ENCODE measurements at regions not wholly inside any gene's neighbourhood (a gene's known extent, or its start where the extent isn't known, plus 50 kb on each side); places are given as distances from the start of the nearest gene placed in this dataset.

DNA sequence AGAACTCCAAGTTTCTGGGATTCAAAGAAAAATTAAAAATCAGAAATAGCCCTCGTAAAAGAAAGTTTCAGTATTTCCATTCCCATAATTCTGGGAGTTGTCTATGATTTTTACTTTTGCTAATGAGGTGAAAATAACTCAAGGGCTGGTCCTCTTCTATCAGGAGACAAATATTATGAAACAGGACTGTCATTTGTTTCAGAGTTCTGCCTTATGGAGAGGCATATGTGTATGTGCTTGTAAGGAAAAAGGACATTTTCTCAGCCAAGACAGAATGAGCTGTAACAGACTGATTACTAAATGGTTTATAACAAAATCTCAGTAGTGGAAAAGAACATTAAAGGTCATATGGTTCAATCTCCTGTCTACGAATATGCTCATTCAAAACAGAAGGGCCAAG lies 59.0 kb upstream of the TAB3 start:
- no peak overlapping the region for H3K9ac ChIP-seq (ENCODE audit: low read depth in 1 of 2, low read length in 2 of 2)
- 68% methylated on average over 2 of the region's 2 CpGs for WGBS
- H3K9me3 ChIP-seq (ENCODE audit: control insufficient read depth in 4 of 4, low read length in 3 of 4) = peaks cover 0 to 3% (median 0%) of the 10 kb centered on the region in 4 donors
- no peaks in the 10 kb centered on the region for H3K36me3 ChIP-seq (ENCODE audit: control insufficient read depth in 4 of 4, insufficient read depth in 3 of 4, low read depth in 1 of 4, low read length in 3 of 4)
- peaks cover 0 to 10% (median 5%) of the 10 kb centered on the region in 4 donors for H3K4me1 ChIP-seq (ENCODE audit: control insufficient read depth in 4 of 4, insufficient read depth in 4 of 4, low read length in 3 of 4)
- H3K4me3 ChIP-seq (ENCODE audit: low read depth in 1 of 3, low read length in 3 of 3) = no peak overlapping the region
- no peak overlapping the region for H3K27ac ChIP-seq (ENCODE audit: low read depth in 1 of 2, low read length in 2 of 2)
- no peak for DNase-seq (ENCODE audit: low spot score)
- H3K27me3 ChIP-seq (ENCODE audit: control insufficient read depth in 4 of 4, insufficient read depth in 4 of 4, low read length in 3 of 4) = no peaks in the 10 kb centered on the region
- TF ChIP-seq FOXA1 (IDR thresholded peaks at IDR 0.05) (no peak), HNF4G (IDR thresholded peaks at IDR 0.05) (no peak), JUND (IDR thresholded peaks at IDR 0.05) (no peak), GABPA (IDR thresholded peaks at IDR 0.05 in 1 of 2, conservative IDR thresholded peaks at IDR 0.05 in 1 of 2) (no peak), YY1 (IDR thresholded peaks at IDR 0.05) (no peak), REST (IDR thresholded peaks at IDR 0.05) (no peak), SP1 (IDR thresholded peaks at IDR 0.05) (no peak), HNF4A (conservative IDR thresholded peaks at IDR 0.05) (no peak), RXRA (IDR thresholded peaks at IDR 0.05) (no peak), RAD21 (IDR thresholded peaks at IDR 0.05) (no peak), TAF1 (conservative IDR thresholded peaks at IDR 0.05) (no peak), FOXA2 (IDR thresholded peaks at IDR 0.05) (no peak), EGR1 (IDR thresholded peaks at IDR 0.05; ENCODE audit: low read depth in 2 of 2) (no peak), NR2F2 (IDR thresholded peaks at IDR 0.05) (no peak)
- TF ChIP-seq, protein P1, sequence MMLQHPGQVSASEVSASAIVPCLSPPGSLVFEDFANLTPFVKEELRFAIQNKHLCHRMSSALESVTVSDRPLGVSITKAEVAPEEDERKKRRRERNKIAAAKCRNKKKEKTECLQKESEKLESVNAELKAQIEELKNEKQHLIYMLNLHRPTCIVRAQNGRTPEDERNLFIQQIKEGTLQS (IDR thresholded peaks at IDR 0.05) = no peak
- TF ChIP-seq, protein P2, sequence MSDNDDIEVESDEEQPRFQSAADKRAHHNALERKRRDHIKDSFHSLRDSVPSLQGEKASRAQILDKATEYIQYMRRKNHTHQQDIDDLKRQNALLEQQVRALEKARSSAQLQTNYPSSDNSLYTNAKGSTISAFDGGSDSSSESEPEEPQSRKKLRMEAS (IDR thresholded peaks at IDR 0.05) = no peak
- TF ChIP-seq, protein P3, sequence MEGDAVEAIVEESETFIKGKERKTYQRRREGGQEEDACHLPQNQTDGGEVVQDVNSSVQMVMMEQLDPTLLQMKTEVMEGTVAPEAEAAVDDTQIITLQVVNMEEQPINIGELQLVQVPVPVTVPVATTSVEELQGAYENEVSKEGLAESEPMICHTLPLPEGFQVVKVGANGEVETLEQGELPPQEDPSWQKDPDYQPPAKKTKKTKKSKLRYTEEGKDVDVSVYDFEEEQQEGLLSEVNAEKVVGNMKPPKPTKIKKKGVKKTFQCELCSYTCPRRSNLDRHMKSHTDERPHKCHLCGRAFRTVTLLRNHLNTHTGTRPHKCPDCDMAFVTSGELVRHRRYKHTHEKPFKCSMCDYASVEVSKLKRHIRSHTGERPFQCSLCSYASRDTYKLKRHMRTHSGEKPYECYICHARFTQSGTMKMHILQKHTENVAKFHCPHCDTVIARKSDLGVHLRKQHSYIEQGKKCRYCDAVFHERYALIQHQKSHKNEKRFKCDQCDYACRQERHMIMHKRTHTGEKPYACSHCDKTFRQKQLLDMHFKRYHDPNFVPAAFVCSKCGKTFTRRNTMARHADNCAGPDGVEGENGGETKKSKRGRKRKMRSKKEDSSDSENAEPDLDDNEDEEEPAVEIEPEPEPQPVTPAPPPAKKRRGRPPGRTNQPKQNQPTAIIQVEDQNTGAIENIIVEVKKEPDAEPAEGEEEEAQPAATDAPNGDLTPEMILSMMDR (IDR thresholded peaks at IDR 0.05; ENCODE audit: low read depth, low read length, missing input control) = no peak
- TF ChIP-seq, protein P4, sequence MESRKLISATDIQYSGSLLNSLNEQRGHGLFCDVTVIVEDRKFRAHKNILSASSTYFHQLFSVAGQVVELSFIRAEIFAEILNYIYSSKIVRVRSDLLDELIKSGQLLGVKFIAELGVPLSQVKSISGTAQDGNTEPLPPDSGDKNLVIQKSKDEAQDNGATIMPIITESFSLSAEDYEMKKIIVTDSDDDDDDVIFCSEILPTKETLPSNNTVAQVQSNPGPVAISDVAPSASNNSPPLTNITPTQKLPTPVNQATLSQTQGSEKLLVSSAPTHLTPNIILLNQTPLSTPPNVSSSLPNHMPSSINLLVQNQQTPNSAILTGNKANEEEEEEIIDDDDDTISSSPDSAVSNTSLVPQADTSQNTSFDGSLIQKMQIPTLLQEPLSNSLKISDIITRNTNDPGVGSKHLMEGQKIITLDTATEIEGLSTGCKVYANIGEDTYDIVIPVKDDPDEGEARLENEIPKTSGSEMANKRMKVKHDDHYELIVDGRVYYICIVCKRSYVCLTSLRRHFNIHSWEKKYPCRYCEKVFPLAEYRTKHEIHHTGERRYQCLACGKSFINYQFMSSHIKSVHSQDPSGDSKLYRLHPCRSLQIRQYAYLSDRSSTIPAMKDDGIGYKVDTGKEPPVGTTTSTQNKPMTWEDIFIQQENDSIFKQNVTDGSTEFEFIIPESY (IDR thresholded peaks at IDR 0.05) = no peak

All from liver (tissue), 8 donors.